RWPE2 (cell line): ENCODE measurements at regions not wholly inside any gene's neighbourhood (a gene's known extent, or its start where the extent isn't known, plus 50 kb on each side); places are given as distances from the start of the nearest gene placed in this dataset.

Experiments
- ATAC-seq: fragments of 200-7000 bp; cut with Tn5 transposase; 3 replicates; pipeline ENCODE4 v1.9.1; 2021; ENCODE audit warnings: low read depth
- DNase-seq: peaks from one replicate; pipeline ENCODE4 v3.0.0-alpha.2; 2020; ENCODE audit warnings: low spot score
- H3K27ac ChIP-seq: fragments of 450-650 bp; 2 replicates; pipeline ENCODE4 v1.5.1; 2017; ENCODE audit warnings: mild to moderate bottlenecking; ENCODE audit not compliant: poor library complexity, severe bottlenecking
- H3K27me3 ChIP-seq: fragments of 250-450 bp; sonication (Bioruptor Pico); 2 replicates; pipeline ENCODE4 v1.5.1; 2021; ENCODE audit warnings: mild to moderate bottlenecking, moderate library complexity; ENCODE audit not compliant: insufficient read depth, poor library complexity, severe bottlenecking
- H3K36me3 ChIP-seq: fragments of 250-450 bp; sonication (Bioruptor Pico); 2 replicates; pipeline ENCODE4 v1.5.1; 2020; ENCODE audit warnings: low read depth, mild to moderate bottlenecking, moderate library complexity
- H3K4me1 ChIP-seq: fragments of 250-450 bp; sonication (Bioruptor Pico); 2 replicates; pipeline ENCODE4 v1.5.1; 2021; ENCODE audit warnings: mild to moderate bottlenecking, moderate library complexity; ENCODE audit not compliant: insufficient read depth, poor library complexity, severe bottlenecking
- H3K4me3 ChIP-seq: fragments of 250-450 bp; sonication (Bioruptor Pico); 2 replicates; pipeline ENCODE4 v1.5.1; 2021; ENCODE audit warnings: mild to moderate bottlenecking, moderate library complexity; ENCODE audit not compliant: severe bottlenecking
- H3K9me3 ChIP-seq: fragments of 250-450 bp; sonication (Bioruptor Pico); 2 replicates; pipeline ENCODE4 v1.5.1; 2021; ENCODE audit warnings: mild to moderate bottlenecking, moderate library complexity; ENCODE audit not compliant: severe bottlenecking
- TF ChIP-seq, protein P1 (sequence below): fragments of 450-650 bp; IDR thresholded peaks from one replicate; pipeline ENCODE4 v1.5.1; 2017; ENCODE audit warnings: mild to moderate bottlenecking, moderate library complexity; ENCODE audit not compliant: poor library complexity, severe bottlenecking

DNA sequence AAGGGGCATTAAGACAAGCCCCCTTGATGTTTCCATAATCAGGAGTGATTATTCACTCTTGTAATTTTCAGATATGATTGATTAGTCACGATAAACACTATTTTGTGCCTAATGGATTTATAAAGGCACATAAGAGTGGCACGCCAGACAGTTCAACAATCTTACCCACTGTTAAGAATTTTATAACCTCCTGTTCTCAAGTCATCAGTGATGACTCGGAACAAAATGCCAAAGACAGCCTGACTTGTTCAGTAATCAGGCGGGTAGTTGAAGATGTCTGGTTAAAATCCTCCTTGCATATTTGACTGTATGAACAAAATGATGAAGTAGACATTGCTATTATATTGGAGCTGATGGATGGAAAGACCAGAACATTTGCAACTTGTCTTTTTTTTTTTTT lies 212.1 kb upstream of the RMST start:
- no peaks in the 10 kb centered on the region for H3K36me3 ChIP-seq
- H3K27me3 ChIP-seq: no peaks in the 10 kb centered on the region
- no peaks in the 10 kb centered on the region for H3K4me1 ChIP-seq
- ATAC-seq (no peak), DNase-seq (no peak)
- H3K4me3 ChIP-seq: no peak overlapping the region
- TF ChIP-seq, protein P1, sequence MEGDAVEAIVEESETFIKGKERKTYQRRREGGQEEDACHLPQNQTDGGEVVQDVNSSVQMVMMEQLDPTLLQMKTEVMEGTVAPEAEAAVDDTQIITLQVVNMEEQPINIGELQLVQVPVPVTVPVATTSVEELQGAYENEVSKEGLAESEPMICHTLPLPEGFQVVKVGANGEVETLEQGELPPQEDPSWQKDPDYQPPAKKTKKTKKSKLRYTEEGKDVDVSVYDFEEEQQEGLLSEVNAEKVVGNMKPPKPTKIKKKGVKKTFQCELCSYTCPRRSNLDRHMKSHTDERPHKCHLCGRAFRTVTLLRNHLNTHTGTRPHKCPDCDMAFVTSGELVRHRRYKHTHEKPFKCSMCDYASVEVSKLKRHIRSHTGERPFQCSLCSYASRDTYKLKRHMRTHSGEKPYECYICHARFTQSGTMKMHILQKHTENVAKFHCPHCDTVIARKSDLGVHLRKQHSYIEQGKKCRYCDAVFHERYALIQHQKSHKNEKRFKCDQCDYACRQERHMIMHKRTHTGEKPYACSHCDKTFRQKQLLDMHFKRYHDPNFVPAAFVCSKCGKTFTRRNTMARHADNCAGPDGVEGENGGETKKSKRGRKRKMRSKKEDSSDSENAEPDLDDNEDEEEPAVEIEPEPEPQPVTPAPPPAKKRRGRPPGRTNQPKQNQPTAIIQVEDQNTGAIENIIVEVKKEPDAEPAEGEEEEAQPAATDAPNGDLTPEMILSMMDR: no peak
- no peak overlapping the region for H3K27ac ChIP-seq
- no peaks in the 10 kb centered on the region for H3K9me3 ChIP-seq

DNA sequence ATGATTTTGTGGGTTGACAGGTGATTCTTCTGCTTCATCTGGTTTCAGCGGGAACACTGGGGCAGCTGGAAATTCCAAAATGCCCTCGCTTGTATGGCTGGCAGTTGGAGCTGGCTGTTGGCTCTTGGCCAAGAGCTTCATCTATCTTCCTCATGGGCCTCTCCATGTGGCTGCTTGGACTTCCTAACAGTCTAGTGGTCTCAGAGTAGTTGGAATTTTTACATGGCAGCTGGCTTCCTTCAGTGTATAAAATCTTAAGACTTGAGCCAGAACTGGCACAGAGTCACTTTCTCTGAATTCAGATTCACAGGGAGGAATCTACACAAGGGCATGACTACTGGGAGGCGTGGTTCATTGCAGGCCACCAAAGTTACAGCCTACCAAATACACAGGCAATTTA lies 204.9 kb upstream of the RMST start:
- ATAC-seq: no peak
- Histone ChIP-seq H3K27me3 (no peaks in the 10 kb centered on the region), H3K36me3 (no peaks in the 10 kb centered on the region), H3K27ac (no peak overlapping the region), H3K9me3 (no peaks in the 10 kb centered on the region), H3K4me3 (no peak overlapping the region), H3K4me1 (no peaks in the 10 kb centered on the region)
- DNase-seq: no peak
- TF ChIP-seq, protein P1: no peak

DNA sequence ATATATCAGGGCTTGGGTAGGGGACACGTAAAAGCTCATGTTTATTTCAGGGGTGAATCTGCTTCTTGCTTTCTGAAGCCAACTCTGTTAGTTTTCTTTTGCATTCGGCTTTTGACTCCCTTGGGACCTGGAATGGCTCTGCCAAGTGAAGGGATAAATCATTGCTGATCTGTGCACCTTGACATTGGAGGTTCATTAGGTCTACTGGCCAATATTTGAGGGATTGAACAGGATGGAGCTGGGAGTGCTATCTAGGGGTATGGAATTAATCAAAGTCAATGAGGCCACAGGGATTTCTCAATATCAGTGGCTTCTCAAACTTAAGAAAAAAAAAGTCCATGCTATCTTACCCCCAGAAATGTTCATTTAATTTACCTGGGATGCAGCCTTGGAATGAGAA lies 203.5 kb upstream of the RMST start:
- ATAC-seq: no peak

GRCh38 chr12:97260786-97261185 lies 201.8 kb upstream of the RMST start:
- H3K4me3 ChIP-seq: no peak overlapping the region
- ATAC-seq (no peak), DNase-seq (no peak)
- no peaks in the 10 kb centered on the region for H3K27me3 ChIP-seq
- H3K4me1 ChIP-seq: no peaks in the 10 kb centered on the region
- H3K27ac ChIP-seq: no peak overlapping the region
- no peaks in the 10 kb centered on the region for H3K9me3 ChIP-seq
- no peaks in the 10 kb centered on the region for H3K36me3 ChIP-seq
- TF ChIP-seq, protein P1: no peak

More for the DNA sequence above, 203.5 kb upstream of the RMST start:
- no peaks in the 10 kb centered on the region for H3K9me3 ChIP-seq
- no peaks in the 10 kb centered on the region for H3K4me1 ChIP-seq
- no peaks in the 10 kb centered on the region for H3K27me3 ChIP-seq
- no peak overlapping the region for H3K27ac ChIP-seq
- TF ChIP-seq, protein P1: no peak
- DNase-seq: no peak
- H3K36me3 ChIP-seq: no peaks in the 10 kb centered on the region
- H3K4me3 ChIP-seq: no peak overlapping the region

DNA sequence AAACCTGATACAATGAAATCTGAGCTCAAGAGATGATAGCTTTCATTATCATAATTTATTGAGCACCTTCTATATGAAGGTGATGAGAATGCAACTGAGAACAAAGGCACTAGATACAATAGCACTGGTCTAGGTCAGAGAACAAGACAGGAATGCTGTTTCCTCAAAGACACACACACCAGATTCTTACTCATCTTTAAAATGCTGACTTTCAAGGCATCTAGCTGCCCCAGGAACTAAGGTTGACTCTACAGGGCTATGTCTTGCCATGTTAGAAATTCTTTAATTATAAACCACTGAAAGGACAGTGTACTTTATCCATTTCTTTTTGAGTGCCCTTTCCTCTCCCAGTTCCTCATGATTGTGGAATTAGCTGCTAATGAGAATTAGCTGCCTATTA lies 195.4 kb upstream of the RMST start:
- no peaks in the 10 kb centered on the region for H3K36me3 ChIP-seq
- H3K27me3 ChIP-seq: peaks cover 7% of the 10 kb centered on the region
- TF ChIP-seq, protein P1: no peak
- DNase-seq (no peak), ATAC-seq (no peak)
- H3K4me1 ChIP-seq: no peaks in the 10 kb centered on the region
- H3K27ac ChIP-seq: no peak overlapping the region
- no peak overlapping the region for H3K4me3 ChIP-seq
- no peaks in the 10 kb centered on the region for H3K9me3 ChIP-seq
